ENCODE measurements at regions not wholly inside any gene's neighbourhood (a gene's known extent, or its start where the extent isn't known, plus 50 kb on each side); places are given as distances from the start of the nearest gene placed in this dataset.

DNA sequence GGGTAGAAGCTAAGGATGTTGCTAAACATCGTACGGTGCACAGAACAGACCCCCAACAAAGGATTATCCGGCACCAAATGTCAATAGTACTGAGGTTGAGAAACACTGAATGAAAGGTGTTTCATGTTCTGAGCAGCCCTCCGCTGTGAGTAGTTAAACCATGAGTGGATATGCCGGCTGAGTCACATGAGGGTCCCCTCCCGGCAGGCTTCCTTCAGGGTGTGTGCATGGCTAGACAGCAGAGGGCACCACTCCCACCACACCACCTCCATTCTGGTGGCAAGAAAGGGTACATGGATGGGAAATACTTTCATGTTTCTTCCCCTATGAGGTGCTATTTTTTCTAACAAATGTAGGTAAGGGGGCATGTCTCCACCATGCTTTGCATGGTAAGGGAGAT lies 128.3 kb upstream of the SEMA6D start:
- Histone ChIP-seq H3K9me3 (replicated peaks; ENCODE audit: insufficient read depth, low read length) (no peaks in the 10 kb centered on the region), H3K79me2 (ENCODE audit: low read length) (no peaks in the 10 kb centered on the region), H3K4me3 (ENCODE audit: low read length) (no peak overlapping the region), H3K27me3 (replicated peaks; ENCODE audit: insufficient read depth, low read length) (no peaks in the 10 kb centered on the region), H4K20me1 (ENCODE audit: insufficient read depth, low read length) (no peaks in the 10 kb centered on the region), H3K4me1 (ENCODE audit: low read length) (no peaks in the 10 kb centered on the region), H2AFZ (ENCODE audit: low read length) (no peak overlapping the region), H3F3A (ENCODE audit: insufficient read depth, low read length) (no peaks in the 10 kb centered on the region), H3K9ac (ENCODE audit: low read length) (no peak overlapping the region), H3K4me2 (ENCODE audit: low read depth, low read length) (no peak overlapping the region), H3K9me2 (replicated peaks; ENCODE audit: insufficient read depth, low read length) (no peaks in the 10 kb centered on the region), H3K27ac (ENCODE audit: low read length) (no peak overlapping the region), H3K36me3 (replicated peaks; ENCODE audit: insufficient read depth, low read length) (no peaks in the 10 kb centered on the region)
- DNase-seq: no peak
- TF ChIP-seq, protein P1, sequence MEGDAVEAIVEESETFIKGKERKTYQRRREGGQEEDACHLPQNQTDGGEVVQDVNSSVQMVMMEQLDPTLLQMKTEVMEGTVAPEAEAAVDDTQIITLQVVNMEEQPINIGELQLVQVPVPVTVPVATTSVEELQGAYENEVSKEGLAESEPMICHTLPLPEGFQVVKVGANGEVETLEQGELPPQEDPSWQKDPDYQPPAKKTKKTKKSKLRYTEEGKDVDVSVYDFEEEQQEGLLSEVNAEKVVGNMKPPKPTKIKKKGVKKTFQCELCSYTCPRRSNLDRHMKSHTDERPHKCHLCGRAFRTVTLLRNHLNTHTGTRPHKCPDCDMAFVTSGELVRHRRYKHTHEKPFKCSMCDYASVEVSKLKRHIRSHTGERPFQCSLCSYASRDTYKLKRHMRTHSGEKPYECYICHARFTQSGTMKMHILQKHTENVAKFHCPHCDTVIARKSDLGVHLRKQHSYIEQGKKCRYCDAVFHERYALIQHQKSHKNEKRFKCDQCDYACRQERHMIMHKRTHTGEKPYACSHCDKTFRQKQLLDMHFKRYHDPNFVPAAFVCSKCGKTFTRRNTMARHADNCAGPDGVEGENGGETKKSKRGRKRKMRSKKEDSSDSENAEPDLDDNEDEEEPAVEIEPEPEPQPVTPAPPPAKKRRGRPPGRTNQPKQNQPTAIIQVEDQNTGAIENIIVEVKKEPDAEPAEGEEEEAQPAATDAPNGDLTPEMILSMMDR (IDR thresholded peaks at IDR 0.05; ENCODE audit: low read length): no peak
- no peak for TF ChIP-seq EZH2 (optimal IDR thresholded peaks at IDR 0.05; ENCODE audit: low read depth, low read length)
- TF ChIP-seq EZH2phosphoT487 (IDR thresholded peaks at IDR 0.05; ENCODE audit: low read length): no peak

DNA sequence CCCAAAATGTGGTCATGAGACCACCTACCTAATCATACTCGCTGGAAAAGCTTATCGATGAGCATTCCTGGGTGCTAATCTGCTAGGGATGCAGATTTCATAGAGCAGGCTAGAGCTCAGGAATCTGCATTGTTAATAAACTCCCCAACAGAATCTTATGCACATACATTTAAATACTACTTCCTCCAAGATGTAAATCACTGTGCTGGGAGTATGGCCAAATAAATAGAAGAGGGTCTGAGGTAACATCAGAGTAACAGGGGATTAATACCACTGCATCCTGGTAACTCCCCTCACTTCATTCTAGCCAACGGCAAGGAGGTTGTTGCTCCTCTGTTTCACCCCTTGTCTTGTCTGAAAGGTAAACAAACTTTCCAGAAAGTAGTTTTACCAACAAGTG lies 118.3 kb upstream of the SEMA6D start:
- H4K20me1 ChIP-seq (ENCODE audit: insufficient read depth, low read length): no peaks in the 10 kb centered on the region
- no peak overlapping the region for H3K4me3 ChIP-seq (ENCODE audit: low read length)
- H3F3A ChIP-seq (ENCODE audit: insufficient read depth, low read length): no peaks in the 10 kb centered on the region
- no peak for DNase-seq
- H3K9me3 ChIP-seq (replicated peaks; ENCODE audit: insufficient read depth, low read length): no peaks in the 10 kb centered on the region
- no peaks in the 10 kb centered on the region for H3K4me1 ChIP-seq (ENCODE audit: low read length)
- H3K27ac ChIP-seq (ENCODE audit: low read length): no peak overlapping the region
- no peak for TF ChIP-seq EZH2phosphoT487 (IDR thresholded peaks at IDR 0.05; ENCODE audit: low read length)
- H3K4me2 ChIP-seq (ENCODE audit: low read depth, low read length): no peak overlapping the region
- H3K27me3 ChIP-seq (replicated peaks; ENCODE audit: insufficient read depth, low read length): no peaks in the 10 kb centered on the region
- no peaks in the 10 kb centered on the region for H3K79me2 ChIP-seq (ENCODE audit: low read length)
- no peaks in the 10 kb centered on the region for H3K9me2 ChIP-seq (replicated peaks; ENCODE audit: insufficient read depth, low read length)
- H3K36me3 ChIP-seq (replicated peaks; ENCODE audit: insufficient read depth, low read length): no peaks in the 10 kb centered on the region
- no peak overlapping the region for H2AFZ ChIP-seq (ENCODE audit: low read length)
- H3K9ac ChIP-seq (ENCODE audit: low read length): no peak overlapping the region

DNA sequence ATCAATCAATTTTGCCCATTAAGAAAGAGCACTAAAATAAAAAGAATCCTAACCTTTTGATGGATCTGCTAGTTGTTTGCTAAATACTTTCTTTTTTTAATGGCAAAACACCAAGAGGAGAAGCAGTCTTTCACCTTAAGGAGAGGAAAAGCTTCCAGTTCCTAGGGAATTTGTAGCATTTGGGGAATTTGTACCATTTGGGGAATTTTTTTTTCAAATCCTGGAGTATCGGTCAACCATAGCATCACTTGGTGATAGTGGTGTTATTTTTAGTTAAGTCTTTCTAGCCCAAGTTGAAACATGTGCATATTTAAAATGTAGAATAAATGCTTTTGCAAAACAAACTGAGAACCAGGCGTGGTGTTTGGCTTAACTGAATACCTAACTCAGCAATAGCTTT lies 117.5 kb upstream of the SEMA6D start:
- no peak for TF ChIP-seq EZH2 (optimal IDR thresholded peaks at IDR 0.05; ENCODE audit: low read depth, low read length)
- TF ChIP-seq EZH2phosphoT487 (IDR thresholded peaks at IDR 0.05; ENCODE audit: low read length): no peak
- TF ChIP-seq, protein P1 (IDR thresholded peaks at IDR 0.05; ENCODE audit: low read length): no peak
- Histone ChIP-seq H3K9me2 (replicated peaks; ENCODE audit: insufficient read depth, low read length) (no peaks in the 10 kb centered on the region), H3K4me3 (ENCODE audit: low read length) (no peak overlapping the region), H4K20me1 (ENCODE audit: insufficient read depth, low read length) (no peaks in the 10 kb centered on the region), H3K4me1 (ENCODE audit: low read length) (no peaks in the 10 kb centered on the region), H3F3A (ENCODE audit: insufficient read depth, low read length) (no peaks in the 10 kb centered on the region), H3K27me3 (replicated peaks; ENCODE audit: insufficient read depth, low read length) (no peaks in the 10 kb centered on the region), H2AFZ (ENCODE audit: low read length) (no peak overlapping the region), H3K9ac (ENCODE audit: low read length) (no peak overlapping the region), H3K4me2 (ENCODE audit: low read depth, low read length) (no peak overlapping the region), H3K27ac (ENCODE audit: low read length) (no peak overlapping the region), H3K9me3 (replicated peaks; ENCODE audit: insufficient read depth, low read length) (no peaks in the 10 kb centered on the region), H3K36me3 (replicated peaks; ENCODE audit: insufficient read depth, low read length) (no peaks in the 10 kb centered on the region), H3K79me2 (ENCODE audit: low read length) (no peaks in the 10 kb centered on the region)
- DNase-seq: no peak

DNA sequence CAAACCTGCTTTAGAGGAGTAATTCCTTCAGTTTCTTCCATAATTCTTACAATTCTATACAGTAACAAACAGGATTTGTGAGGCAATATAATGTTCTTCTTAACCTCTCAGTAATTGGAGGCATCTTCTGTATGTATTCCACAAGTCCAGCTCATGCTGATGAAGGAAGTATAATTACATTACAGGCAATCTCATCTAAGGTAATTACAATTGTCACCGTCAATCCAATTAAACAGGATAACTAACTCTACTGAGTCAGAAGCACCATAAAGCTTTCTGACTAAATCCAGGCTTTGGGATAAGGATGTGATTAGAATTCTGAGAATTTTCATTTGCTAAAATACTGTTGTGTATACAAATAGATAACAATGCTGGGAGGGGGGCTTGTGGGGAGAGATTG lies 115.2 kb upstream of the SEMA6D start:
- no peaks in the 10 kb centered on the region for H3K27me3 ChIP-seq (replicated peaks; ENCODE audit: insufficient read depth, low read length)
- H3K4me2 ChIP-seq (ENCODE audit: low read depth, low read length): no peak overlapping the region
- no peak overlapping the region for H3K27ac ChIP-seq (ENCODE audit: low read length)
- no peaks in the 10 kb centered on the region for H3F3A ChIP-seq (ENCODE audit: insufficient read depth, low read length)
- H4K20me1 ChIP-seq (ENCODE audit: insufficient read depth, low read length): no peaks in the 10 kb centered on the region
- DNase-seq: no peak
- H3K36me3 ChIP-seq (replicated peaks; ENCODE audit: insufficient read depth, low read length): no peaks in the 10 kb centered on the region
- H2AFZ ChIP-seq (ENCODE audit: low read length): no peak overlapping the region
- no peaks in the 10 kb centered on the region for H3K9me2 ChIP-seq (replicated peaks; ENCODE audit: insufficient read depth, low read length)
- no peaks in the 10 kb centered on the region for H3K79me2 ChIP-seq (ENCODE audit: low read length)
- no peak for TF ChIP-seq EZH2 (optimal IDR thresholded peaks at IDR 0.05; ENCODE audit: low read depth, low read length)
- no peak for TF ChIP-seq EZH2phosphoT487 (IDR thresholded peaks at IDR 0.05; ENCODE audit: low read length)
- TF ChIP-seq, protein P1 (IDR thresholded peaks at IDR 0.05; ENCODE audit: low read length): no peak
- no peak overlapping the region for H3K9ac ChIP-seq (ENCODE audit: low read length)
- H3K9me3 ChIP-seq (replicated peaks; ENCODE audit: insufficient read depth, low read length): no peaks in the 10 kb centered on the region
- no peaks in the 10 kb centered on the region for H3K4me1 ChIP-seq (ENCODE audit: low read length)
- H3K4me3 ChIP-seq (ENCODE audit: low read length): no peak overlapping the region

All from MM.1S (cell line).